PC-3 (cell line): ENCODE measurements at regions not wholly inside any gene's neighbourhood (a gene's known extent, or its start where the extent isn't known, plus 50 kb on each side); places are given as distances from the start of the nearest gene placed in this dataset.

Experiments used
- ATAC-seq: fragments of 200-7000 bp; cut with Tn5 transposase; 2 replicates; pipeline ENCODE4 v1.9.1; 2020; ENCODE audit warnings: mild to moderate bottlenecking, moderate library complexity
- BruUV-seq: library from RNA; stranded (reverse); fragments of 400-500 nt; replicated peaks from 2 replicates; lab custom pipeline; 2021; lab: Mats Ljungman, UMichigan
- CTCF ChIA-PET: fragments of 300-600 bp; sonication (Branson Sonifier 250); formaldehyde crosslinking; loops from one replicate; lab custom pipeline; 2022; ENCODE audit warnings: antibody characterized with exemption; lab: Charles Lee
- POLR2A ChIA-PET: fragments of 300-600 bp; sonication (Branson Sonifier 250); formaldehyde crosslinking; loops from one replicate; lab custom pipeline; 2022; ENCODE audit warnings: antibody characterized with exemption; ENCODE audit not compliant: unreplicated experiment; lab: Charles Lee
- DNase-seq: peaks from one replicate; pipeline ENCODE4 v3.0.0-alpha.2; 2015
- H2AFZ ChIP-seq: fragments of 300-600 bp; sonication (generic); 2 replicates; pipeline ENCODE4 v1.6.0; 2016; ENCODE audit warnings: antibody characterized with exemption, low read length
- H3F3A ChIP-seq: fragments of 300-600 bp; sonication (generic); one replicate; pipeline ENCODE4 v1.6.0; 2017; ENCODE audit warnings: antibody characterized with exemption, low read length, control low read depth, mild to moderate bottlenecking; ENCODE audit not compliant: unreplicated experiment
- H3K27ac ChIP-seq: fragments of 300-600 bp; sonication (generic); 2 replicates; pipeline ENCODE4 v1.5.1; 2016; ENCODE audit warnings: mild to moderate bottlenecking, low read length
- H3K27me3 ChIP-seq: fragments of 300-600 bp; sonication (generic); 2 replicates; pipeline ENCODE4 v1.6.1; 2016; ENCODE audit warnings: low read length, mixed read lengths
- H3K36me3 ChIP-seq: fragments of 300-600 bp; sonication (generic); 2 replicates; pipeline ENCODE4 v1.6.1; 2016; ENCODE audit warnings: low read depth, mixed run types, low read length, mixed read lengths
- H3K4me1 ChIP-seq: fragments of 300-600 bp; sonication (generic); 2 replicates; pipeline ENCODE4 v1.5.1; 2016; ENCODE audit warnings: low read length; ENCODE audit not compliant: insufficient read depth
- H3K4me2 ChIP-seq: fragments of 300-600 bp; sonication (generic); 2 replicates; pipeline ENCODE4 v1.6.0; 2016; ENCODE audit warnings: low read length
- H3K4me3 ChIP-seq: fragments of 300-600 bp; sonication (generic); 2 replicates; pipeline ENCODE4 v1.5.1; 2016; ENCODE audit warnings: mild to moderate bottlenecking, low read length, mixed read lengths
- H3K79me2 ChIP-seq: fragments of 300-600 bp; sonication (generic); 2 replicates; pipeline ENCODE4 v1.6.1; 2017; ENCODE audit warnings: low read length, mixed read lengths
- H3K9ac ChIP-seq: fragments of 300-600 bp; sonication (generic); 2 replicates; pipeline ENCODE4 v1.6.0; 2016; ENCODE audit warnings: mild to moderate bottlenecking, low read length
- H3K9me2 ChIP-seq: fragments of 300-600 bp; sonication (generic); replicated peaks from 2 replicates; pipeline ENCODE4 v1.6.1; 2016; ENCODE audit warnings: mixed run types, low read length, mixed read lengths
- H3K9me3 ChIP-seq: fragments of 300-600 bp; sonication (generic); 2 replicates; pipeline ENCODE4 v1.6.1; 2016; ENCODE audit warnings: low read length, mixed read lengths
- H4K20me1 ChIP-seq: fragments of 300-600 bp; sonication (generic); 2 replicates; pipeline ENCODE4 v1.6.1; 2016; ENCODE audit warnings: low read length, mixed read lengths
- CTCF ChIP-seq: fragments of 300-600 bp; sonication (generic); conservative IDR thresholded peaks from 2 replicates; pipeline ENCODE4 v1.5.1; 2017; ENCODE audit warnings: antibody characterized with exemption, low read depth, mild to moderate bottlenecking, low read length
- EZH2 ChIP-seq: fragments of 300-600 bp; sonication (generic); IDR thresholded peaks from one replicate; pipeline ENCODE4 v1.6.1; 2017; ENCODE audit warnings: antibody characterized with exemption, mild to moderate bottlenecking, low read length; ENCODE audit not compliant: unreplicated experiment
- EZH2phosphoT487 ChIP-seq: fragments of 300-600 bp; sonication (generic); IDR thresholded peaks from 2 replicates; pipeline ENCODE4 v1.6.1; 2018; ENCODE audit warnings: mild to moderate bottlenecking, antibody characterized with exemption, low read length, borderline replicate concordance
- intact Hi-C: fragments of 100-400 bp; cut with micrococcal nuclease; formaldehyde crosslinking; loops from 2 replicates; pipeline ENCODE4 v1.9.0; 2023

DNA sequence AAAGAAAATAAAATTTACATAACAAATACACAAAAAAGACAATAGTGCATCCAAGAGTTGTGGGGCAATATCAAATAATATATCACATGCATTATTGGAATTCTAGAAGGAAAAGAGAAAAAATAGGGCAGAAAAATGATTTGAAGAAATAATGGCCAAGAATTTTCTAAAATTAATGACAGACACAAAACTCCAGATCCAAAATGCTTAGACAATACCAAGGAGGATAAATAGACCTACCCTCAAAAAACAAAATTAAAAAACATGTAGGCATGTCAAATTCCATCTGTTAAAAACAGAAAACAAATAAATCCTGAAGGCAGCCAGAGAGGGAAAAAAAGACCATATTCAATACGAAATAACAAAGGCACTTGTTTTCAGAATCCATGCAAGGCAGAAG lies 191.5 kb upstream of the ZNF536 start:
- ATAC-seq (no peak), DNase-seq (no peak)
- H2AFZ ChIP-seq: no peak overlapping the region
- H3K27me3 ChIP-seq: no peaks in the 10 kb centered on the region
- H3K27ac ChIP-seq: no peak overlapping the region
- H3K9me3 ChIP-seq: no peaks in the 10 kb centered on the region
- no peaks in the 10 kb centered on the region for H3K9me2 ChIP-seq
- H3K36me3 ChIP-seq: no peaks in the 10 kb centered on the region
- no peak for TF ChIP-seq CTCF
- TF ChIP-seq EZH2phosphoT487: no peak
- no peak for TF ChIP-seq EZH2
- no peak overlapping the region for H3K4me2 ChIP-seq
- no peaks in the 10 kb centered on the region for H3F3A ChIP-seq
- no peaks in the 10 kb centered on the region for H3K79me2 ChIP-seq
- ChIA-PET CTCF (no interaction called here), POLR2A (no interaction called here)
- H3K4me3 ChIP-seq: no peak overlapping the region
- H3K9ac ChIP-seq: no peak overlapping the region
- intact Hi-C loops: no loop called here
- no peaks in the 10 kb centered on the region for H3K4me1 ChIP-seq
- BruUV-seq: no TSS peak
- no peaks in the 10 kb centered on the region for H4K20me1 ChIP-seq

DNA sequence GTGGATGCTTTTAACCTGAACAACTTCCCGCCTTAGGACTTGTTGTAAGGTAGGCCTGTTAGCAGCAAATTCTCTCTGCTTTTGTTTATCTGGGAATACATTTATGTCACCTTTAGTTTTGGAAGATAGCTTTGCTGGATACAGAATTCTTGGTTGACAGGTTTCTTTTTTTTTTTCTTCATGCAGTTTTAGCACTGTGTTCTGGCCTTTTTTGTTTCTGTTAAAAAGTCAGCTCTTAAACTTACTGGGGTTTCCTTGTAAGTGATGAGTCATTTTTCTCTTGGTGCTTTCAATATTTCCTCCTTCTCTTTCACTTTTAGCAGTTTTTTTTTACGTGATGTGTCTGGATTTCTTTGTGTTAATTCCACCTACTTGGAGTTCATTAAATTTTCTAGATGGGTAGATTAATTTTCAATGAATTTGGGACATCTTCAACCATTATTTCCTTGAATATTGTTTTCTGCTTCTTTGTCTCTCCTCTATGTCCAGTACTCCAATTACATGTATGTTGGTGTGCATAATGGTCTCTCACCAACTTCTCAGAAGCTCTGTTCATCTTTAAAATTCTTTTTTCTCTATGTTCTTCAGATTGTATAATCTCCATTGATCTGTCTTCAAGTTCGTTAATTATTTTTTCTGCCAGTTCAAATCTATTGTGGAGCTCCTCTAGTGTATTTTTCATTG lies 188.2 kb upstream of the ZNF536 start:
- H3K4me2 ChIP-seq: no peak overlapping the region
- TF ChIP-seq EZH2phosphoT487: no peak
- no peak for TF ChIP-seq EZH2
- TF ChIP-seq CTCF: no peak
- H3F3A ChIP-seq: no peaks in the 10 kb centered on the region
- H2AFZ ChIP-seq: no peak overlapping the region
- POLR2A ChIA-PET: no interaction called here
- no peak overlapping the region for H3K27ac ChIP-seq
- no peaks in the 10 kb centered on the region for H3K79me2 ChIP-seq
- H3K9me3 ChIP-seq: no peaks in the 10 kb centered on the region
- no TSS peak for BruUV-seq
- no peaks in the 10 kb centered on the region for H3K36me3 ChIP-seq
- H4K20me1 ChIP-seq: no peaks in the 10 kb centered on the region
- ATAC-seq (no peak), DNase-seq (no peak)
- no peak overlapping the region for H3K4me3 ChIP-seq
- CTCF ChIA-PET: no interaction called here
- no peaks in the 10 kb centered on the region for H3K9me2 ChIP-seq
- H3K27me3 ChIP-seq: no peaks in the 10 kb centered on the region
- H3K4me1 ChIP-seq: no peaks in the 10 kb centered on the region
- intact Hi-C loops: no loop called here
- no peak overlapping the region for H3K9ac ChIP-seq

GRCh38 chr19:30202060-30202600 lies 170.1 kb upstream of the ZNF536 start:
- POLR2A ChIA-PET: no interaction called here
- intact Hi-C loops: no loop called here
- no peak overlapping the region for H3K9ac ChIP-seq
- H4K20me1 ChIP-seq: no peaks in the 10 kb centered on the region
- H3K27ac ChIP-seq: no peak overlapping the region
- 0 out of 2 replicates have a peak, but pooled peaks cover 8% of the 10 kb centered on the region for H3K27me3 ChIP-seq
- no peaks in the 10 kb centered on the region for H3K36me3 ChIP-seq
- no peaks in the 10 kb centered on the region for H3K4me1 ChIP-seq
- H3K4me3 ChIP-seq: no peak overlapping the region
- no peak for ATAC-seq
- H3K4me2 ChIP-seq: no peak overlapping the region
- no peaks in the 10 kb centered on the region for H3F3A ChIP-seq
- H3K9me3 ChIP-seq: no peaks in the 10 kb centered on the region
- H2AFZ ChIP-seq: no peak overlapping the region
- no peak for DNase-seq
- BruUV-seq: no TSS peak
- H3K9me2 ChIP-seq: no peaks in the 10 kb centered on the region
- H3K79me2 ChIP-seq: no peaks in the 10 kb centered on the region
- TF ChIP-seq EZH2phosphoT487 (no peak), EZH2 (no peak), CTCF (no peak)
- CTCF ChIA-PET: no interaction called here
